Activated B cell treated with CpG ODN at 0.5 μM for 24 hours (primary cell): ENCODE measurements at regions not wholly inside any gene's neighbourhood (a gene's known extent, or its start where the extent isn't known, plus 50 kb on each side); places are given as distances from the start of the nearest gene placed in this dataset.

Experiments
- ATAC-seq: fragments of 200-7000 bp; cut with Tn5 transposase; one replicate; pipeline ENCODE4 v1.10.0; 2021; ENCODE audit warnings: low read depth, mild to moderate bottlenecking, moderate library complexity
- CTCF ChIA-PET: fragments of 350-600 bp; sonication (Branson Sonifier 250); formaldehyde crosslinking; loops from one replicate; lab custom pipeline; 2021; ENCODE audit warnings: antibody characterized with exemption; lab: Charles Lee
- POLR2A ChIA-PET: fragments of 350-600 bp; sonication (Branson Sonifier 250); formaldehyde crosslinking; loops from one replicate; lab custom pipeline; 2021; ENCODE audit warnings: antibody characterized with exemption; lab: Charles Lee
- DNase-seq: peaks from one replicate; pipeline ENCODE4 v3.0.0; 2022
- H3K27ac Mint-ChIP-seq: one replicate; pipeline ENCODE4 v1.8.0; 2020; ENCODE audit warnings: mixed read lengths
- H3K27me3 Mint-ChIP-seq: one replicate; pipeline ENCODE4 v1.8.0; 2021; ENCODE audit warnings: mixed read lengths
- H3K36me3 Mint-ChIP-seq: one replicate; pipeline ENCODE4 v1.8.0; 2021; ENCODE audit warnings: low read depth, mixed read lengths
- H3K4me1 Mint-ChIP-seq: one replicate; pipeline ENCODE4 v1.8.0; 2021; ENCODE audit warnings: mixed read lengths
- H3K4me3 Mint-ChIP-seq: one replicate; pipeline ENCODE4 v1.8.0; 2020; ENCODE audit warnings: mild to moderate bottlenecking, mixed read lengths
- H3K9me3 Mint-ChIP-seq: one replicate; pipeline ENCODE4 v1.8.0; 2020; ENCODE audit warnings: mixed read lengths
- CTCF ChIP-seq: fragments of 200-600 bp; IDR thresholded peaks from one replicate; pipeline ENCODE4 v1.8.0; 2022; ENCODE audit warnings: antibody characterized with exemption, mild to moderate bottlenecking
- intact Hi-C: fragments of 100-400 bp; cut with micrococcal nuclease; formaldehyde crosslinking; loops from one replicate; pipeline ENCODE4 v1.15.1; 2024

DNA sequence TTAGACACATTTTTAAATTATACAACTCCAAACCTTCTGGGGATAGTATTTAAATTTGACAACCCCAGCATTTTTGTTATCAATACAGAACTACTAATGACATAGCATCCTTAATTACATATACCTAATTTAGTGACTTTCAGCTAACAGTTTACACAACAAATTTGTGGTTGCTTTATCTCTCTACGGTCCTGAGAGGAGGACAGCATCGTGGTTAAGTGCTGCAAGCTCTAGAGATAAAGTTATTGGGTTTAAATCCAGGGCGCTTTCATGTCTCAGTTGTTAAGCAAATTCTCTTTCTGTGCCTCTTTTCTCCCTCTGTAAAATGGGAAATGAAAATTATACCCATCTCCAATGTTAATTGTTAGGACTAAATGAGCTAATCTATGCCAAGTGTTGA, 129.3 kb downstream of the METTL4 start:
- H3K27me3 Mint-ChIP-seq, result peaks cover 13% of the 10 kb centered on the region
- intact Hi-C loops, result no loop called here
- ChIA-PET CTCF (no interaction called here), POLR2A (no interaction called here)
- H3K9me3 Mint-ChIP-seq, result no peaks in the 10 kb centered on the region
- ATAC-seq (no peak), DNase-seq (no peak)
- no peaks in the 10 kb centered on the region for H3K36me3 Mint-ChIP-seq
- no peak overlapping the region for H3K27ac Mint-ChIP-seq
- no peaks in the 10 kb centered on the region for H3K4me1 Mint-ChIP-seq
- H3K4me3 Mint-ChIP-seq, result no peak overlapping the region
- no peak for TF ChIP-seq CTCF

DNA sequence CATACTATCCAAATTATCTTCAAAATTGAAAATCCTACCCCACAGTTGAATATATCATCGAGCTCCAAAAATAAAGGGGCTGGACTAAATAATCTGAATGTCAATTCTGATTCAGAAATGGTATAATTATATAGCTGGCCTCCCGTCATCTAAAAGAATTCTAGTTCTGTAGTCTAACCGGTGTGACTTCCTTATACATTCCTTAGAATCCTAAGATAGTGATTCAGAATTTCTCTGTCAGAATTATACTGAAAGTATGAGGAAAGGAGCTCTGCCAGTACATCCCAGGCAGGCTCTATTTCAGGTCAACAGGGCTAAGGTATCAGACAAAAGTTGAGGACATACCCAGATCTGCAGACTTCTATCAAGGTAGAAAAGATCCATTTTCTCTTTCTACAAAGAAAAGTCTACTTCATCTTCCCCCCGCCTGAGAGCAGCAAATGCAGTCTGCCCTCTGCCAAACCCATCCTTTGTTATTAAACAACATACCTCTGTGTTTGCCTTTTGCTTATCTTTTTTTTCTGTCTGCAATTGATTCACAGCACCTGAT, 128.5 kb downstream of the METTL4 start:
- Mint-ChIP-seq H3K4me3 (no peak overlapping the region), H3K27ac (no peak overlapping the region), H3K4me1 (no peaks in the 10 kb centered on the region), H3K27me3 (peaks cover 13% of the 10 kb centered on the region), H3K36me3 (no peaks in the 10 kb centered on the region), H3K9me3 (no peaks in the 10 kb centered on the region)
- no peak for TF ChIP-seq CTCF
- ChIA-PET CTCF (no interaction called here), POLR2A (no interaction called here)
- intact Hi-C loops, result no loop called here
- no peak for DNase-seq
- no peak for ATAC-seq

DNA sequence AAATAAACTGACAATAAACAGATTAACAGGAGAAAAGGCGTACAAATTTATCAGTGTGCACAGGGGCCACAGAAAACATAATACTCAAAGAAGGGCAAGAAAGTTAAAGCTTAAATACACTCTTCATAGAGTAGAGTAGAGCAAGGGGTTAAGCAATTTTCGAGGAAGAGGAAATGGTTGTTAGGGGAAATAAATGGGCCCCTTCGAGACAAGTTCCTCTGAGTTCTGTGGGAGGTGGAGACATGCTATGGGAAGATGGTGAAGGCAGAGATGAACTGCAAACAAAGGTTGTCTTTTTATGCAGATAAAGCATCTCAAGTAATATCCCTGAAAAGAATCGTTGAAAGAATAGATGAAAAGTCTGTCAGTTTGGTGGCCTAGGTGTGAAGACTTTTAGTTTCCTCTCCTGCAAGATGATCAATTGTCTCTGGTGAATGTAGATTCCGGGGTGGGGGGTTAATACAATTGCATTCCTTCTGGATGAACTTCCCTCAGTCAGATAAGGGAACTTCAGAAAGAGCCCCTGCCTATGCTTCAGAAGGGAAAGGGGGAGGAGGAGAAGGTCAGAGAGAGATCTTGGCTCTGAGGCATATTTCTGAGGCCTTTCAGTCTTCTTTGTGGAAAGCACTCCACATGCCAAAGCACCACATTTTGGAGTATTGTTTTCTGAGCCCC, 127.0 kb downstream of the METTL4 start:
- DNase-seq, result no peak
- Mint-ChIP-seq H3K36me3 (no peaks in the 10 kb centered on the region), H3K27me3 (peaks cover 13% of the 10 kb centered on the region), H3K4me3 (no peak overlapping the region), H3K4me1 (no peaks in the 10 kb centered on the region), H3K27ac (no peak overlapping the region), H3K9me3 (no peaks in the 10 kb centered on the region)
- ATAC-seq, result no peak
- CTCF ChIA-PET, result no interaction called here
- POLR2A ChIA-PET, result no interaction called here
- intact Hi-C loops, result no loop called here
- TF ChIP-seq CTCF, result no peak

- no peaks in the 10 kb centered on the region for H3K36me3 Mint-ChIP-seq
- H3K4me3 Mint-ChIP-seq, result no peak overlapping the region
- no peaks in the 10 kb centered on the region for H3K9me3 Mint-ChIP-seq
- H3K4me1 Mint-ChIP-seq, result no peaks in the 10 kb centered on the region
- H3K27ac Mint-ChIP-seq, result no peak overlapping the region
- TF ChIP-seq CTCF, result no peak
- no peak for DNase-seq
- no peak for ATAC-seq
- POLR2A ChIA-PET, result no interaction called here
- H3K27me3 Mint-ChIP-seq, result peaks cover 8% of the 10 kb centered on the region
- intact Hi-C loops, result no loop called here
- CTCF ChIA-PET, result no interaction called here
These were observed 122.6 kb downstream of the METTL4 start for GRCh38 chr18:2448565-2449151.

DNA sequence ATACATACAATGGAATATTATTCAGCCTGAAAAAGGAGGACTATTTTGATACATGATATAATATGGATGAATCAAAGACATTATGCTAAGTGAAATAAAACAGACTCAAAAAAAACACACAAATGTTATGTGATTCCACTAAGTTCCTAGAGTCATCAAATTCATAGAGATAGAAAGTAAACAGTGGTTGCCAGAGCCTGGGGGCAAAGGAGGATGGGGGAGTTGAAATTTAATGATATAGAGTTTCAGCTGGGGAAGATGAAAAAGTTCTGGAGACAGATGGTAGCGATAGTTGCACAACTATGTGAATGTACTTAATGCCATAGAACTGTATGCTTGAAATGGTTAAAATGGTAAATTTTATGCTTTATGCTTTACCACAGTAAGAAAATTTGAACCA, 119.7 kb downstream of the METTL4 start:
- no peaks in the 10 kb centered on the region for H3K9me3 Mint-ChIP-seq
- TF ChIP-seq CTCF, result no peak
- DNase-seq, result no peak
- H3K27ac Mint-ChIP-seq, result no peak overlapping the region
- no peak for ATAC-seq
- ChIA-PET POLR2A (no interaction called here), CTCF (no interaction called here)
- H3K36me3 Mint-ChIP-seq, result no peaks in the 10 kb centered on the region
- no peaks in the 10 kb centered on the region for H3K4me1 Mint-ChIP-seq
- intact Hi-C loops, result no loop called here
- peaks cover 1% of the 10 kb centered on the region for H3K27me3 Mint-ChIP-seq
- no peak overlapping the region for H3K4me3 Mint-ChIP-seq
